Stimulated activated CD8-positive, alpha-beta memory T cell treated with anti-CD3 and anti-CD28 coated beads, Interleukin-15, amount 100 ng/mL, for 48 hours (primary cell): ENCODE measurements at regions not wholly inside any gene's neighbourhood (a gene's known extent, or its start where the extent isn't known, plus 50 kb on each side); places are given as distances from the start of the nearest gene placed in this dataset.
"Not testable (repeated sequence)": the region's sequence is repeated elsewhere in the genome, so short reads cannot be mapped to it uniquely, and the experiment has no call there.

Experiments used
- DNase-seq, 2 donors: peaks; one replicate each; pipeline ENCODE4 v3.0.0-alpha.2; 2020; ENCODE audit warnings: low read depth in 2 of 2

DNA sequence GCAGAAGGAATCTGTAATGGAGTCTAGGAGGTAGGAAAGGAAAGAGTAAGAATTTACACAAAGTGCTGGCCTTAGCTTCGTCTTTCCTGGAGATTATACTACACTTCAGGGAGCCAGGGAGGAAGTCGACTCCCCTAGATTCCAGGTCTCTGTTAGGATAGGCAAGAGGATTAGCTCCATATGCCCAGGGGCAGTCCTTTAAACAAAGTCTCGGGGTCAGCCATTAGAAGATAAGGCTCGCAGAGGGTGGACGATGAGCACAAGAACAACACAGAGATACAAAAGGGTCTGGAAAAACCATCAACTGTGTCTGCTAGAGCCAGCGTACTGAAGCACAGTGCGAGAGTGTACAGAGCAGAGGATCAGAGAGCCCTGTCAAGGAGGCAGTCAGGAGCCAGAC, 344.7 kb upstream of the TNC start:
- no peak for DNase-seq

DNA sequence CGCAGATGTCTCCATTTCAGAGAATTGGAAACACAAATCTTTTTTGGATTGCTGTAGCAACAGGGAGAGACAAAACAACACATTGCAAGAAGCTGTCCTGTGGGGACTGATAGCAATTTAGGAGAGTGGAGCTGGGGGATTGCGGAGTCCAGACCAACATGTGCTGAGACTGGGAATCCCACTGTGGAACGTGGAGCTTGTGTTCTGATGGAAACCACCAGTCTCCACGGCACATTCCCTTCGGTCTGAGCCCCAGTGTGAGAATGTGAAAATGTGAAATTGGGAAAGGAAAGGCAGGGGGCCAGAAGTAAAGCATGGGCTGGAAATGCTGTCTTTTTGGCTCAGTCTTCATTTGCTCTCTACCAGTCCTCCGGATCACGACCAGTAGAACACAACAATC, 348.8 kb upstream of the TNC start:
- DNase-seq: no peak

DNA sequence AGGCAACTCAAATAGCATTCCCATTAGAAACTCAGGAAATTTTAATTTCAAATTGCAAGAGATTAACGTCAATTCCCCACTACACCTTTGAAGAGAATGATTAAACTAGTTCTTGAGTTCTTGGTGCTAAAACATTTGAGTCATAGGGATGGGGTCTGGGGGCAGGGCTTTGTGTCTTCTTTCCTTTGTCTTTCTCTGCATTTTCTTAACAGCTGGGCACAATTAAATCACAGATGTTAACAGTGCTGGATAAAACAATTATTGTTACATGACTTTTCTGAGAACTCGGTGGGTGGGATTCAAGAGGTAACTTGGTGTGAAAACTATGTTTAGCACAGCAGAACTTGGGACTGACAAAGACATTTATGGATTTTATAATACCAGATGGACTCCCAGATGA, 351.9 kb upstream of the TNC start:
- DNase-seq: no peak

DNA sequence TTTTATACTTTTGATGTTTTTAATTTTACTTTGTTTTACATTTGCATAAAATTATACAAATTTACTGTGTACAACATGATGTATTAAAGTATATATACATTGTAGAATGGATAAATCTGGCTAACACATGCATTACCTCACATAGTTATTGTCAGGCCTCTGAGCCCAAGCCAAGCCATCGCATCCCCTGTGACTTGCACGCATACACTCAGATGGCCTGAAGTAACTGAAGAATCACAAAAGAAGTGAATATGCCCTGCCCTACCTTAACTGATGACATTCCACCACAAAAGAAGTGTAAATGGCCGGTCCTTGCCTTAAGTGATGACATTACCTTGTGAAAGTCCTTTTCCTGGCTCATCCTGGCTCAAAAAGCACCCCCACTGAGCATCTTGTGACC, 355.1 kb upstream of the TNC start:
- not testable (repeated sequence) for DNase-seq

DNA sequence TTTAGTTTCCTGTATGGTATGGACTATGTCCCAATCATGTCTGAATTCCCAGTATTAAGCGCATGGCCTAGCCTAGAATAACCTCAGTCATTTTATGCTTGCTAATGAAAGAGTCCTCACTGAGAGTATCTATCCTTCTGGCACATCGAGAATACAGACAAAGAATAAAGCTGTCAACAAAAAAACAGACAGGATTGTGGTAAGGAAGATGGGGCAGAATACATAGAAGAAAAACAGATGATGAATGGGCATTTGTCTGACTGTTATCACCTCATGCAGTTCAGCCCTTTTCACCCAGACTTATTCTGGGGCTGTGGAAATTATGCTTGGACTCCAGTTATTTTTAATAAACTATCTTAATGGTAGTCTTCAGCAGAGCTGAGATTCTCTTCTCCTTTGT, 363.8 kb upstream of the TNC start:
- DNase-seq: no peak

DNA sequence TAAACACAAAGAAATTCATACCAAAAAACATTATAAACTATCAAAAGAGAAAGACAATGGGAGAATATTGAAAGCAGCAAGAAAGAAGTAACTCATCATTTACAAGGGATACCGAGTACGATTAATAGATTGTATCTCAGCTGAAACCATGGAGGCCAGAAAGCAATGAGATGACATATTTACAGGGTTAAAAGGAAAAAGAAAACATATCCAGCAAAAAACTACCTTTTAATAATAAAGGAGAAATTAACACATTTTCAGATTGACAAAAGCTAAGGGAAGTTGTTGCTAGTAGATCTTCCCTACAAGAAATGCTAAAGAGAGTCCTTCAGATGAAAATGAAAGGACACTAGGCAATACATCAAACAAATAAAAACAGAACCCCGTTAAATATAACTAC, 364.8 kb upstream of the TNC start:
- DNase-seq: no peak

DNA sequence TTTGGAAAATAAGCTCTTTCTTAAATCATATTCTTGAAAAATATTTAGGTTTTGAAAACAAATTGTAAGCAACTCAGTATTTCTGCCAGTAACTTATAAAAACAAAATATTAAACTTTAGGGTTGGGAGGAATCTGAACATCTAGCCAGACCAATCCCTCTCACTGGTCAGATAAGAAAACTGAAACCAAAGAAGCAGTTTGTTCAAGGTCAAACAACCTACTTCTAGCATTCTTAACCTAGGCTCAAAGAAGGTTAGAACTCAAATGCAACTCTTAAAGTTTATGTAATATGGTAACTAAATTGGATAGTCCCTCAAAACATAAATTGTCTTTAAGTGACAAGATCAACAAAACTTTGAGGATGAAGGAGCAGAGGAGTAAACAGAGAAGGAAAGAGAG, 374.9 kb upstream of the TNC start:
- DNase-seq: no peak

DNA sequence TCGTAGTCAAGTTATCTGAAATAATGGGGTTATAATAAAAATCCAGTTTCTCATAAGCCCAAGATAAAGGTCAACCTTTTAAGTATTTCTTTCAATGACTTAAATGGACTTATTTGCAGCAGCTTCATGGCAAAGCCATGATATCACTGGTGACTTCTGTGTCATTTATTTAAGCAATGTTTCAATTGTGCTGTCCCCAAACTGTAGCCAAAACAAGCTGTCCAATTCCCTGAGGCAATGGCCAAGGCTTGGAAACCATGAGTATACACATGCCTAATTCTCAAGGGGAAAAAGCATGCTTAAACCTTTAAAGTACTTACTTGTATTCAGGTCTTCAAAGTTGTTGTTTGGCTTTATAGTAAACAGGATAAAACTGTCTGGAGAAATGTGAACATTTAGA, 376.4 kb upstream of the TNC start:
- DNase-seq: no peak

DNA sequence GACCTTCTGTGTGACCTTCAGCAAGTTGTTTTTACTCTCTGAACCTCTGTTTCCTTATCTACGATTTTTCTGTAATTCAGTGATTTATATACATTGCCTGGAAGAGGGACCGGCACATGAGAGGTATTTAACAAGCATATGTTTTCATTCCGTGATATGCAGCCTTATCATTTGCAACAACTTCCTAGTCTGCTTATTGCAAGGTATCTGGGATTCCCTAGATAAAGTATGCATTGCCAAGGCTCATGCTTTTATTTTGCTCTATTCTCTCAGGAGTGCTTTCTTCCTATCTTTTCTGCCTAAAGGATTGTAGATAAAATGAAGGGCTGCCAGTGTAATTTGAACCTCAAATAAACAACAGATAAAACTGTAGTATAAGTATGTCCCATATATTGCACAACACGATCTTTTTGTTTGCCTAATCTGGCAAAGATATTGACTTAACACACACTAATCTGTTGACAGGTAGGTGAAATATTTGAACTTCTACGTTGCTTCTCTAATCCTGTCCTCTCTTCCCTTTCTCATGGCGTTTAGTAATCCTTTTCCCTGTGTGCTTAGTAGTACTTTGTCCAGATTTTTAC, 377.2 kb upstream of the TNC start:
- no peak for DNase-seq

DNA sequence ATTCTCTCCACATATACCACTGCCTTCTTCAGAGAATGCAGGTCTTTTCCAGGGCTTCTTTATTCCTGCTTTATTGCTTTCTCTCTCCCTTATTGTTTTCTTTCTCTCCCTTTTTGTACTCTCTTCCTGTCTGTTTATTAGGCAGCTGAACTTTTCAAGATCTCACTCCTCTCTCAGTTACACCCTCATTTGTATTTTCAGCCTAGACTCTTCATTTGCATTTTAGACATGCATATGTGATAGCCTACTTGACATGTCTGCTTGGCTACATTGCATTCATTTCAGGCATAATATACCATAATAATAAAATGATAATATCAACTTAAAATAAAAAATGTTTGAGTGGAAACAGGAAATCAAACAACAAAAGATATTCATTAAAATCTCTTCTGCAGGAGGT, 377.9 kb upstream of the TNC start:
- DNase-seq: no peak

DNA sequence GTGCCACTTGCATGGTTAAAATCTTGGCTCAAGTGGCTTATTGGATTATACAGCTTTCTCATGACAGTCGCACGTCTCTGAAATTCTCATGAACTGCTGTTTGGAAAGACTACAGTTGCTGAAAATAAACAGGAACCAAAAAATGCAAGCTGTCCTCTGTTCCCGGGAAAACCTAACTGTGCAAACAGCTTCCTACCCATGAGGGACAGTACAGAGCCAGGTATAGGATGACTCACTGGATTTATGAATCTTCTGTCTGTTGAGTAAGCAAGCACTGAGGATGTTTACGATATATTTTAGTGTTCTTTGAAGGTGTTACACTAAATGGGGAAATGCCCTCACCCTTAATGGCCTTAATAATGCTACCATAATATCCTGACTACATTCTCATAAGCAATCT, 380.3 kb upstream of the TNC start:
- no peak for DNase-seq

DNA sequence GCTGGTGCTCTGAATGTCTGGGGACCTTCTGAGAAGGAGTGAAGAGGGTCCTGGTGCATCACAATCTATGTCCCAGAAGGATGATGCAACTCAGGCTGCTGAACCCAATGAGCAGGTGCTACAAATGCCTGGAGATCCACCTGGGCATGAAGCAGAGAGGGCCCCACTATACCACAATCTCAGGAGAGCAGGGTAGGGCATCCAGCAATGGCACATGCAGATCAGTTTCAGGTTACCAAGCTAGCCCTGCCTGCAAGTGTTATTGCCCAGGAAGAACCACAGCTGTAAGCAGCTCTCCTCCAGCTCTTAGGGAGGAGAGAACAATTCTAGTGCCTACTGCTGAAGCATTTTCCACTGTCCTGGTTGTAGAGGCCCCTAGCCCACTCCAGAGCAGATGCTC, 389.2 kb upstream of the TNC start:
- no peak for DNase-seq

DNA sequence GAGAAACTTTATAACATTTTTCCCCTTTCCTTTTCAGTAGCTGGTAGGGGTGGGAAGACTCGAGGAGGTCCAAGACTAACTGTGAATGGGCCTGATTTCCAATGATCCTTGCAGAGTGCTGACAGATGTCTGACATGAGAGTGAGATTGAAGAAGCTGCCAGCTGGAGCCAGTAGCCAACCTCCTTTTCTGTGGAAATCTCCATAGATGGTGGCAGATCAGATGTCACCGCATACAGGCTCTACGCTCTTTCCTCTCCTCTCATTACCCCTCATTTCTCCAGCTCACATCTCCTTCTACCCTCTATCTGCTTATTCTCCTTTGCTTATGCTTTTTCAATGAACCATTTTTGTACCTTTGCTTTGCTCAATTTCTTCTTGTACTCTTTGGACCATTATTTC, 395.2 kb upstream of the TNC start:
- no peak for DNase-seq

DNA sequence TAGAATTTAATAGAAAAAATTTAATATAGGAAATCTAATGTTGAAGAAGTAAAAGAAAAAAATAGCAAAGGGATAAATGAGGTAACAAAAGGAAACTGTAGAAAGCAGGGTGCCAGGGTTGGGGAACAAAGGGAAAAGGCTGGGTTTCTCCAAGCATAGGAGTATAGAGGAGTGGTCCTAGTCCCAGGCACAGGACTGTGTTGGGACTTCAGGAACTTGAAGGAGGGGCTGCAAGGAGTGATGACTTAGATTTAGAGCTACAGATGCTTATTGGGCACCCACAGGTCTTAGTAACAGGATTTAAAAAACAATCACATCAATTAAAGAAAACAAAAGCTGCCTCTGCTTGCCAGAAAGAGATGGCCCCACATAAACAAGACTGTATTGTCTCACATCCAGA, 396.5 kb upstream of the TNC start:
- no peak for DNase-seq

DNA sequence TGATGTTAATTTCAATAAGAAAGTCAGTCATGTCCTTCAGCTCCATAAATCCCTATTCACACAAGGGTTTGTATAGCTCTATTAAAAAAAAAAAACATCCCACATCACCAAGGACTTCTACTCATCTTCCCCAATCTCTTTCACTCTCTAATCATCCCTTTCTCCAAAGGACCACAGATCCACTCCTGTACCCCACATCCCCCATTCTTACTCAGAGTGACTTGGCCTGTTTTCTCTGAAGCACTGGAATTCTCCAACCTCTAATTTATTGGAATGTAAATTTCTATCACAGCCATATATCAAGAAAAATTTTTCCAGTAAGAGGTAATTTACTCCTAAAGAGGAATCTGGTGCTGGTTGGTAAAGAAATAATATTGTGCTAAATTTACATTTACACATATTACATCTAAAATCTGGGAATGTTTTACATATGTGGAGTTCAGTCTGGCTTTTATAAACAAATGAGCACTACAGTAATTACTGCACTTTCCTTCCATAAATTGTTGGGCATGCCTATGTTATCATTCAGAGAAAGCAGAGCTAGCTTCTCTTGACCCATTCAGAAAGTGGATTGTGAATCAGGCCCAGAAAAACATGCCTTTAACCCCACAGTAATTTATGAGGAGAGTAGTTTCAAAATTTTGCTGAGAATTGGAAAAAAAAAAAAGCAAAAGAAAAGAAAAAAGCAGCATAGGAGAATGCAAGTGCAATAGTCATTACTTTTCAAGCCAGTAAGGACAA, 399.5 kb upstream of the TNC start:
- DNase-seq: no peak

DNA sequence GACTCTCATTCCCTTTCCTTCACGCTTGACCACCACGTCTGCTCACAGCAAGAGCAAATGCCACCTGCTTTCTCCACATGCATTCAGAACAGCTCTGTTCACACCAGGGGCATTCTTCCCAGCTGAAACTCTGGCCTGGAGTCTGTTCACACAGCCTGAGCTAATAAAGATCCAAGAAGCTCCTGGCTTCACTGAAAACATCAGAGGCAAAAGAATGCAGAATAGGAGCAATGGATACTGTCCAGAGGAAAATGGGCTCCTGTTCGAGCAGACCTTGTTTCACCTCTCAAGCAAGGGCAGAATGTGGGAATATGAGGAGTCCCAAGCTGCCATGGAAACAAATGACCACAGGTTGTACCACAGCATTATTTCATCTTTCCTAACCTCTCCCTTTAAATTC, 402.7 kb upstream of the TNC start:
- no peak for DNase-seq

DNA sequence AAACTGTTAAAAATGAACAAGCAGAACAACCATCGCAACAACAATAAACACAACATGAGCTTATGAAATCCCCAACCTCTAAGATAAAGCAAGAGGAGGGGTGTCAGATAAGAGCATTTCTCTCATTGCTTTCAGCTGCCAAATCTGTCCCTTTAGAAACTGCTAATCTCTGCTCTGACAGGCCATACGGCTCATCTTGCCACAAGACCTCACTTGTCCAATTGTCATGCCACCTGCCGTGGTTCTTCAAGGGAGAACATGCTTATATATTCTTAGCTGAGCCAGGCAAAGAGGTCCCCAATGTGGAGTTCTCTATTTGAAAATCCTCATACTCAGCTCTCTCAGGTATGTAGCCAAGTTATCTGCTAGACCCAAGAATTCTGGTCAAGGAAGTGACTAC, 405.0 kb upstream of the TNC start:
- DNase-seq: no peak

DNA sequence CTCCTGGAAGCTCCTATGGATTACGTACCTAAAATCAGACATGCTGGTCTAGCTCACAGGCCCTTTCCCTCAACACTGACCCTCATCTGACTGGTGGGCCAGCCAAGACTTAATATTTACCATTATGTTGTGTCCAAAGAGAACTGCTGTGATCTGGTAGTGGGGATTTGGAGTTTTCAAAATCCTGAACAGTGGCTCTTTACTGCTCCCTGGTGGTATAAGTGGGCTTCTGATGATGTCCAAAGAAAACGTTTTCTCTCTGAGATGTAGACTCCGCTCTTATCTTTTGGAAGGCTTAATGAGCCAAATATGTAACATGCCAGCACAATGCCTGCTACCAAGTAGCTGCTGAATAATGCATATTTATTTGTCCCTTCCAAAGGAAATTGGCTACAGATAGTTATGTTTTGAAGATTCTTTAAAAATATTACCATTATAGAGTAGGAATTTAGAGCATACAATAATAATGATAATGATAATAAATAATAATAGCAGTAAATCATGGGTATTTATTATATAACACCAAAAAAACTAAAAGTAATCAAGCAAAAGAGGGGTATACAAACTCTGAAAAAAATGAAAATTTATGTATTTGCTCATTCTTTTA, 406.6 kb upstream of the TNC start:
- no peak for DNase-seq

DNA sequence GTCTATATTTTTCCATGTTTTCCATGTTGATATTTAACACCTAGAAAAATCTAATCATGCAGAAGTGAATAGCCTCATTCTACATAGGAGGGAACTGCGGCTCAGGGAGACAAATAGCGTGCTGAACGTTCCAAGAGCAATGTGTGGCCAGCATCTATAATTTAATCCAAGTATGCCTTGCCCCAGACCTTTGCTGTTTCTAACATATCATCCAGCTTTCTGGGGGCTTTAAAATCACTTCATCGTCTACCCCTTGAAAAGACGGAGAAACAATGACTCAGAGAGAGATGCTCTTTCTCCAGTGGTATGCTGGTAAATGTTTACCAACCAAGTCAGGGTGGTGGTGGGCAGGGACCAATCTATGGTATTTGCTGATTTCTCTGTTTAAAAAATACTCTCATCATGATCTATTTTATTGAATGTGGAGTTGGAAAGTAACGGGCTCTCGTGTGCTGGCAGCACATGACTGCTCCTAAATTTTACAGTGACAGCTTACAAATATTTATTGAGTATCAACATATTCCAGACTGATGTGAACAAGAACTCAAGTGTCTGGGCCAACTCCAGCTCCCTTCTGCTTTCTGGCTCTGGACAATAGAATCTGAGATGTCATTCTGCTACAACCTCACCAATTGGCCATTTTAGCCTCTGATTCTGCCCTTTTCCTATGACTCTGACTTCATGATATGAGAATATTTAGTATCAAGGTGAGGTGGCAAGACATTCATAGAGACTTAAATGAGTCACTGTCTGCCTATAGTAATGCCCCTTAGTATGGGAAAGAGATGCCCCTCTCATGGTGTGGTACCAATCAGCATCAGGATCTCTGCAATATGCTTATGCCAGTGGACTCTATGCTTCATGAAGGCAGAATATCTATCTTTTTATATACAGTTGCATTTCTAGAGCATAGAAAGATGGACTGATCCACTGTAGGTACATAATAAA, 407.4 kb upstream of the TNC start:
- no peak for DNase-seq

DNA sequence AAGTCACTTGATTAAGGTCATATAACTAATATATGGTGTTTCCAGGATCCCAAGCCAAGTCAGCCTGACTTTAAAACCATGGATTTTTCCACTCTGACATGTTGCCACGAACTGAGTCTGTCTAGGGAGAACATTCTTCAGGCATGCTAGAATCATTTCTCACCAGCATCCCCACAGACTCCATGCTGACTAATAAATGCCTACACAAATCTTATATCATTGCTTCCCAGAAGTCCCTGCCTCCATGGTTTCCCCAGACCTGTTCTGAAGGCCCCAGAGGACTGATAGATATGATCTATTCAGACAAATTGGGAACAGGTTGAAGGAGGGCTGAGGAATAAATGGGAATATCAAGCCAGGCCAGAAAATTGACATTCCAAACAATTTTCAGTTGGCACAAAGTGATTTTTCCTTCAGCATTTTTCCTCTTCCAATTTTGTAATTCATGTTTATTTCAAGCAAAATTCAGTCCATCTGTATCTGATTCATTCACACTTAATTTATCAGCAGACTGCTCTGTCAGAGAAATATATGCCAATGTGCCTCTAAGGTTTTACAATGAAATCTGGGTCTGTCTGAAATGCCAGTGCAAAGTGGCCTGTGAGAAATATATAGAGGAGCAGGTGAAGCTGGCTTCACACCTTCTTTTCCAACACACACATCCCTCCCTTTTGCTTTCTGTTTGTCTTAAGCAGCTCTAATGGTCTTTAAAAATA, 413.6 kb upstream of the TNC start:
- DNase-seq: no peak

DNA sequence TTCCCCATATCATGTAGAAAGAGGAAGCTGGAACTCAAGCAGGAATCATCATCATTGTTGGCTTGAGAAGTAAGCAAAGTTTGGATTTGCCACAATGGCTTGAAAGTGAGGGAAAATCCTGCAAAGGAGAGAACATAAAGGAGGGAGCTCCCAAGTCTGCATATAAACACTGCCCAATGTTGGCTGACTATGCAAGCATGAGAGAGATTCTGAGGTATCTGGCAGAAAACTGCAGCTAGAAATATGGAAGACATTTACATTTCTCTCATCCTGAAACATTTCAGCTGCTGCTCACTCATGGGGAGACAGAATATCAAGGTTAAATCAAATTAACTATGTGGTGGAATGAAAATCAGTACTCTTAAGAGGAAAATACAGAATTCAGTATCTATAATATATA, 415.6 kb upstream of the TNC start:
- DNase-seq: no peak

DNA sequence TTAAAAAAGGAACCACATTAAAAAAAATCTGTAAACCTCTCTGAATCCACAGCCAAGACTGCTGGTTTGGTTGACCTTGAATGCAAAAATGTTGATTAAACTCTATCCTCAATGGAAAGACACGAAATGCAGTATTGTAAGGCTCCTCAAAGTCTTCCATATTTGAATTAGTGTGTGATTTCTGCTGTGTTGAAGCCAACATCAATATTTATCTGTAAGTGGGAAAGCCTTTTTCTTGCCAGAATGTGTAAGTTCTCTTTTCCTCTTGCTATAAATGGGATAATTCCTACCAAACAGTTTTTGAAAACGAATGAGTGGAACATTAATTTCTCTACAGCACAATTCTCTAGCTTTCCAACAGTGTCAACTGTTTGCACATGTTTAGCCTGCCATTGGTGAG, 422.1 kb upstream of the TNC start:
- DNase-seq: no peak
